ENCODE measurements at regions not wholly inside any gene's neighbourhood (a gene's known extent, or its start where the extent isn't known, plus 50 kb on each side); places are given as distances from the start of the nearest gene placed in this dataset.

- no peak for DNase-seq
Observed at GRCh38 chr5:106877881-106878280, 792.9 kb downstream of the EFNA5 start.

GRCh38 chr5:106876665-106877194 is 794.0 kb downstream of the EFNA5 start:
- no peak for DNase-seq

- DNase-seq, result no peak
Observed at GRCh38 chr5:106876298-106876622, 794.5 kb downstream of the EFNA5 start.

- no peak for DNase-seq
Observed at GRCh38 chr5:106875591-106876297, 795.0 kb downstream of the EFNA5 start.

GRCh38 chr5:106874974-106875373 is 795.8 kb downstream of the EFNA5 start:
- DNase-seq, result no peak

- no peak for DNase-seq
Observed at GRCh38 chr5:106874531-106874930, 796.2 kb downstream of the EFNA5 start.

GRCh38 chr5:106873568-106873967 is 797.2 kb downstream of the EFNA5 start:
- DNase-seq, result no peak

GRCh38 chr5:106865279-106865678 is 805.5 kb downstream of the EFNA5 start:
- DNase-seq, result no peak

GRCh38 chr5:106862450-106863193 is 808.1 kb downstream of the EFNA5 start:
- no peak for DNase-seq

- no peak for DNase-seq
Observed at GRCh38 chr5:106860398-106861044, 810.2 kb downstream of the EFNA5 start.

- DNase-seq, result no peak
Observed at GRCh38 chr5:106858616-106859015, 812.1 kb downstream of the EFNA5 start.

GRCh38 chr5:106854922-106855321 is 815.8 kb downstream of the EFNA5 start:
- no peak for DNase-seq

GRCh38 chr5:106854105-106854687 is 816.5 kb downstream of the EFNA5 start:
- DNase-seq, result no peak

GRCh38 chr5:106853266-106853665 is 817.5 kb downstream of the EFNA5 start:
- no peak for DNase-seq

- DNase-seq, result no peak
Observed at GRCh38 chr5:106849266-106849665, 821.5 kb downstream of the EFNA5 start.

GRCh38 chr5:106843812-106844416 is 826.8 kb downstream of the EFNA5 start:
- no peak for DNase-seq

- no peak for DNase-seq
Observed at GRCh38 chr5:106833517-106833916, 837.2 kb downstream of the EFNA5 start.

GRCh38 chr5:106827061-106827460 is 843.7 kb downstream of the EFNA5 start:
- DNase-seq, result no peak

- DNase-seq, result no peak
Observed at GRCh38 chr5:106825374-106825773, 845.4 kb downstream of the EFNA5 start.

GRCh38 chr5:106822851-106823250 is 847.9 kb downstream of the EFNA5 start:
- no peak for DNase-seq

- no peak for DNase-seq
Observed at GRCh38 chr5:106818552-106818951, 852.2 kb downstream of the EFNA5 start.

- no peak for DNase-seq
Observed at GRCh38 chr5:106814961-106815360, 855.8 kb downstream of the EFNA5 start.
